ENCODE measurements at regions not wholly inside any gene's neighbourhood (a gene's known extent, or its start where the extent isn't known, plus 50 kb on each side); places are given as distances from the start of the nearest gene placed in this dataset.

DNA sequence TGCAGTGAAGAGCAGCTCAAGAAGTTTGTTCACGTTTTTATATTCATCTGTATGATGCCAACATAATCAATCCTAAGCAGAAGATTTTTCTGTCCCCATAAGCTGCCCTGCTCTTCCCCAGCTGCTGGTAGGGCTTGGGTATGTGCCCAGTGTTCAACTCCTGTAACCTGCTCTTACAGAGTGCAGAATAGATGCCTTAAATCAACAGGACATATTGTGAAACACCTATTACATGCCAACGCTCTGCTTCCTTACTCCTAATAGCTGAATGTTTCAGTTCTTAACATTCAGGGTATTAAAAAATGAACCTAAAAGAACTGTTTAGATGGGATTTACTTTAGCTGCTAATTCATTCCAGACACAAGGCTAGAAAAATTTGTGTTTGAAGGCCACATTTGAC is 190.9 kb downstream of the HS3ST3A1 start:
- in situ Hi-C loops (cut with HindIII; ENCODE audit: low pct_unique_long_range_greater_than_20kb, low sequenced_read_pairs): no loop called here
- DNase-seq (ENCODE audit: low read depth, low spot score): no peak

DNA sequence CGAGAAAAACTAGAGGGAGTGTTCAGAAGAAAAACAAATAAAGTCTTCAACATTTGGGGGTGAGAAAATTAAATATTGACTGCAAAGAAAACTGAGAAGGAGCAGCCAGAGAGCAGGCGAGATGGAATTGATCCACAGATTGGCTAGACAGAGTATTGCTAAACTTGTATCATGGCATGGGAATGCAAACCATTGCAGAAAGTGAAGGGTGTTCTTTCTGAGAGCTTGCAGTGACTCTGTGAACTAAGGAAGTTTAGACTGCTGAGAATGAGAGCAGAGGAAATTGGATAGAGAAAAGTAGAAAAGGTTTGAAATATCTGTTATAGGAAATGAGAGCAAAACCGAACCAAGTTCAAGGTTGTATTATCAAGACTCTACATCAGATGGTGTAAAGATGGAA is 191.5 kb downstream of the HS3ST3A1 start:
- DNase-seq (ENCODE audit: low read depth, low spot score): no peak
- in situ Hi-C loops (cut with HindIII; ENCODE audit: low pct_unique_long_range_greater_than_20kb, low sequenced_read_pairs): no loop called here

DNA sequence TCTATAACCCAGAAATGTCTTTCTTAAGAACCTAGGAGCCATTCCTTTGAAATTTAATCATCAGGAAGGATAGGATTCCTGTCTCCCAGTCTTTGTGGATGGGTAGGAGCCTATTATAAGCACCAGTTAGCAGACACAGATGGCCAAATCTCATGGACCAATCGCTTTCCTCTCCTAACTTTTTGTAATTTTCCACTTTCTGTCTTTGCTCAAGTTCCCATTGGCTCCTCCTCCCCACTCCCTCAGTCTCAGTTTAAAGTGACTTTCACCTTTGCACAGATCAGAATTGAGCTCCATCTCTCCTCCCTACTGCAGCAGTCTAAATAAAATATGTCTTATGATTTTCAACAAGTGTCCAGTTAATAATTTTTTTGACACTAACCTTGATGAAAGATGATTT is 192.3 kb downstream of the HS3ST3A1 start:
- in situ Hi-C loops (cut with HindIII; ENCODE audit: low pct_unique_long_range_greater_than_20kb, low sequenced_read_pairs): no loop called here
- DNase-seq (ENCODE audit: low read depth, low spot score): no peak

DNA sequence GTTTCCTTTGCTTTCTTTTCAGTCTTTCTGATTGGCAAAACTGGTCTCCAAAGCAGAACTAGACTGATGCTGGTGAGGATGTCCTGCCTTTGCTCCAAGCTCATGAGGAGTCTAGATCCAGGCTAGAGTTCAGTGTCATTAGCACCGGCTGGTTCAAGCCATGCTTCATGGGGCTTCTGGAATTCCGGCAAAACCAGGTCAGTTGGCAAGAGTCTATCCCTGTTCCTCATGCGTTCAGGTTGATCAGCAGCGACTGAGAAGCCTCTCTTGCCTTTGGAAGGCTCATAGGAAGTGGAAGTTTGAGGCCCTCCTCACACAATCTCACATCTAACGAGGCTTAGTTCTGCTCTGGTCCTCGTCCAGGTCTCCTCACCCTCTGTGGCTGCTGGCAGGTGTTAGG is 194.3 kb downstream of the HS3ST3A1 start:
- DNase-seq (ENCODE audit: low read depth, low spot score): no peak
- in situ Hi-C loops (cut with HindIII; ENCODE audit: low pct_unique_long_range_greater_than_20kb, low sequenced_read_pairs): no loop called here

DNA sequence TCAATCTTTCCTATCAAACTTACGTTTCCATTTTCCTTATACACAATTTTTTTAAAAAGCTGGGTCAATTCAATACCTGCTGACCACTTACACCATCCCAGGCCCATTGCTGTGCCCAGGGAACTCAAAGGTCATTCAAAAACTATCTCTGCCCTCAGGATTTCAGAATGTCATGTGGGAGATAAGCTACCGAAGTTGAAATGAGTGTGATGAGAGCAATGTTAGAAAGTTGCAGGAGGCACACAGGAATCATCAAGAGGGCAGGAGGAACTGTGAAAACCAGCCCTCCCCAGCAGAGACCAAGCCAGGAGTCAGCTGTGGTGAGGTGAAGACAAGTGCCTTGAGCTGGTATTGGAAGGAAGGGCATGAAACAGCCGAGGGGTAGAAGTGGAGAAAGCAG is 195.9 kb downstream of the HS3ST3A1 start:
- in situ Hi-C loops (cut with HindIII; ENCODE audit: low pct_unique_long_range_greater_than_20kb, low sequenced_read_pairs): no loop called here
- no peak for DNase-seq (ENCODE audit: low read depth, low spot score)

DNA sequence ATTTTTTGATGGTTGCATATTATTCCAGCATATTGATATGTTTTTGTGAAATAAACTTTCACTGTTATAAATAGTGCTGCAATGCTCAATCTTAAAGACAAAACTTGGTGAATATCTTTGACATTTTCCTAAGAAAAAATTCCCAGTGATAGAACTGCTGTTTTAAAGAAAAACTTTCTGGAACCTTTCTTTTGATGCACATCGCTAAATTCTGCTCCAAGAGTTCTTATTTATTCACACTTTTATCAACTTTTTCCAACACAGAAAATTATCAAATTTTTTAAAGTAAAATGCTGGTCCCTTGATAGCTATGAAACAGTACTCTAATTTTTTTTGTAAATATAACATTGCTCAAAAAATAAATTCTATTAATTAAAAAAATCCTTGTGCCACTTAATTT is 196.6 kb downstream of the HS3ST3A1 start:
- in situ Hi-C loops (cut with HindIII; ENCODE audit: low pct_unique_long_range_greater_than_20kb, low sequenced_read_pairs): no loop called here
- DNase-seq (ENCODE audit: low read depth, low spot score): no peak

DNA sequence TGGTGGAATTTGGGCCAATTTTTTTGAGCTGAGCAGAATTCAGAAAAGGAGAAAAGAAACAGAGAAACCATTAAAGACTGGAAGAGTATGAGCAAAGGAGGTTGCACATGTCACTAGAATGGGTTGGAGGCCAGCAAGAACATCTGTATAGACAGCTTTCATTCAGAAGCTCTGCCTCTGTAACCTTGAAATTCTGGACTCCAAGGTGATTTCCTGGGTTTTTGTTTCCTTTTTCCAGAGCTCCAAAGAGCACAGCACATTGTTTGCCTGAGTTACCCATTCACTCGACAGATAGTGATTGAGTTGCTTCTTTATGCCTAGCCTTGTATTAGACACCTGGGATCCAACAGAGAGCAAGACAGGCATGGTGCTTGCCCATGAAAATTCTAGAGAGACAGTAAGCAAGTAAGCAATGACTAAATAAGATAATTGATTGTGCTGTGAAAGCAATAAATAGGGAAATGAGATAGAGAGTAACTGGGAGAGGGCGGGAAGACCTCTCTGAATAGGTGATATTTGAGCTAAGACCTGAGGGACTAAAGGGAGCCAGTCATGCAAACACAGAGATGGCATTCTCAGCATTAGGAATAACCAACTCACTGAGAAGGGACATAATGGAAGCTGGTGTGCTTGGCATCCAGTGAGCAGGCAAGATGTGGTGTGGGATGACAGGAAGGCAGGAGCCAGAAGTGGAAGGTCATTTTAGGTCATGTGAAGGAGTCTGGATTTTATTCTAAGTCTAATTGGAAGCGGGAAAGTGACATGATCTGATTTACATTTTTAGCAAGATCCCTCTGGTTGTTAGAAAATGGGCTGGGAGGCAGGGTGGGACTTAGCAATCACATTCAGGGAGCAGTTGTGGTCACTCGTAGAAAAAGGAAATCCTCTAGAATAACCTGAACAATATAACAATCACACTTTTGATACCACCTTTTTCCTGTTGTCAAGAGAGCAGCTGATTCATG is 197.5 kb downstream of the HS3ST3A1 start:
- in situ Hi-C loops (cut with HindIII; ENCODE audit: low pct_unique_long_range_greater_than_20kb, low sequenced_read_pairs): no loop called here
- no peak for DNase-seq (ENCODE audit: low read depth, low spot score)

DNA sequence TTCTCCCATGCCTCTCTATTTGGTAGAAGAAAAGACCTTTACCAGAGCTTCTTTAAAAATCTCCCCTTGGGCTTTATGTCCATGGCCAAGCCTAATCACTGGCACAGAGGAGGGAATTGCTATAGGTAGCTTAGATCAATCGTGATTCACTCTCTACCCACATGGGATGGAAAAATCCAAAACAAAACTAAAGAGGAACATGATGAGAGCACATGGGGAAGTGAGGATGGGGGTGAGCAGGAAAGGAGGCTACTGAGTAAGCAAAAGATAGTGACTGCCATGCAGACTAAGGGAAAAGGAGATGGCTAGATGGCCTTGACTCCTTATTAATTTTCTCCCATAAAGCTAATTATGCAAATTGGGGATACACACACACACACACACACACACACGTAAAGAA is 201.2 kb downstream of the HS3ST3A1 start:
- no peak for DNase-seq (ENCODE audit: low read depth, low spot score)
- in situ Hi-C loops (cut with HindIII; ENCODE audit: low pct_unique_long_range_greater_than_20kb, low sequenced_read_pairs): no loop called here

DNA sequence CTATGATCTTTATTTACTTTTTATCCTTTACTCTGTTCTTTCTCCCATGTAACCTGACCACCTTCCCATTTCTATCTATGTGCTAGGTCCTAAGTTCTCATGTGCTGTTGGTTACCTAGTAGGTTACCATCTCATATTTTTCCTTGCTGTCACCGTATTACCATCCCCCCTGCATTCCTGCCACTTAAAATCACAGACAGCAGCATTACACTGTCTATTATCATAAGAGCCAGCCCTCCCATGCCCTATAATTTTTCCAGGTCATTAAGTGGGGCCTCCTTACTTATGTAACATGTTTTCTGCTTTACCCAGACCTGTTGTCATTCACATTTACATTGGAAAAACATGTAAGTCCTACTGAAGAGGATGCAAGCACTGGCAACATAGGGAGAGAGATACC is 202.9 kb downstream of the HS3ST3A1 start:
- in situ Hi-C loops (cut with HindIII; ENCODE audit: low pct_unique_long_range_greater_than_20kb, low sequenced_read_pairs): no loop called here
- DNase-seq (ENCODE audit: low read depth, low spot score): no peak

DNA sequence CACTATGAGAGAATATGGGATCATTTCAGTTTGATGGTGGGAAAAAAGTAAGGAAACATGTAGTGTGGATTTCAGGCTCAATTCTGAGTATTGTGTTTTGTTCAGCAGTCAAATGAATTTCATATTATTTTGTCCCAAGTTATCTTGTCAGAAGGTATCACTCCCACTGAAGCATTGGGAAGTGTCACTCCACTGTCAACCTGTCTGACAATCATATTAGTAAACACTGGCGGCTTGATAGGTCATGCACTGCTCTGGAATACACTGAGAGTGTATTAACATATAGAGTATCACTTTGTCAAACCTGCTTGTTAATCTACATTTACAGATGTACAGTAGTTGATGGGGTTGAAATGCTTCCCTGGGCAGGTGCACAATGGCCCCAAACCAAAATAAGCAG is 203.6 kb downstream of the HS3ST3A1 start:
- no peak for DNase-seq (ENCODE audit: low read depth, low spot score)

DNA sequence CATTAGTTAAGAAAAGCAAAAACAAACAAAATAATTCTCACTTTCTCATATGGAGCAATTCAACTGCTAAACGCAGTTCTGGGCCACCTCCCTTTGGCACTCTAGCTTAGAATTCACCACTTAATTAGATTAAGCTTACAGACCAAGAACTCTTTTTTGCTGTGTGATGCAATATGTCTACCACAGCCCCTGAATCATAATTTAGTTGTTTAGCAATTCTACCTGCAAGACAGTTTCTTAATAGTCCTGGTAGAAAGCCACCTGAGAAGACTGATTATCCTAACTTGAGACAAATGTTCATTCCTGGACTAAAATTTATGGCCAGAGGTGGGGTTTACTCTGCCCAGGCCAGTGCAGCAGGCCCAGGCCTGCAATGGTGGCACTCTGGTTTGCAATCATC is 205.9 kb downstream of the HS3ST3A1 start:
- in situ Hi-C loops (cut with HindIII; ENCODE audit: low pct_unique_long_range_greater_than_20kb, low sequenced_read_pairs): no loop called here
- no peak for DNase-seq (ENCODE audit: low read depth, low spot score)

More for the DNA sequence above, 203.6 kb downstream of the HS3ST3A1 start:
- in situ Hi-C loops (cut with HindIII; ENCODE audit: low pct_unique_long_range_greater_than_20kb, low sequenced_read_pairs): no loop called here

DNA sequence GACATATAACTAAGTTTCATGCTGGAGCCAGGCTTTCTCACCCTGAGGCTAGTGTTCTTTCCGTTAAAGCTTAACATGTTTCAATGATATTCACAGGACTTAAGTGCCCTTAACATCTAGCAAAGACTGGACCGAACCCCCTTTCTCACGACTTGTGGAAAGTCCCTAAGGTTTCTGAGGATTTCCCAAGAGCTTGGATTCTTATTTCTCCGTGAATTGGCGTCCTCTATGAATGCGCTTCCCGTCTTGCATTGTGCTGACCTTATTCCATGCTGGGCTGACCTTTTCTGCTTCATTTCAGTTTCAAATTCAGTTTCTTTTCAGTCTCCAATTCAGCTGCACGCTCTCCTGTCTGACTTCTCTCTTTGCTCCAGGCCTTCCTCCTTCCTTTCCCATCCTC is 206.4 kb downstream of the HS3ST3A1 start:
- DNase-seq (ENCODE audit: low read depth, low spot score): no peak
- in situ Hi-C loops (cut with HindIII; ENCODE audit: low pct_unique_long_range_greater_than_20kb, low sequenced_read_pairs): no loop called here

DNA sequence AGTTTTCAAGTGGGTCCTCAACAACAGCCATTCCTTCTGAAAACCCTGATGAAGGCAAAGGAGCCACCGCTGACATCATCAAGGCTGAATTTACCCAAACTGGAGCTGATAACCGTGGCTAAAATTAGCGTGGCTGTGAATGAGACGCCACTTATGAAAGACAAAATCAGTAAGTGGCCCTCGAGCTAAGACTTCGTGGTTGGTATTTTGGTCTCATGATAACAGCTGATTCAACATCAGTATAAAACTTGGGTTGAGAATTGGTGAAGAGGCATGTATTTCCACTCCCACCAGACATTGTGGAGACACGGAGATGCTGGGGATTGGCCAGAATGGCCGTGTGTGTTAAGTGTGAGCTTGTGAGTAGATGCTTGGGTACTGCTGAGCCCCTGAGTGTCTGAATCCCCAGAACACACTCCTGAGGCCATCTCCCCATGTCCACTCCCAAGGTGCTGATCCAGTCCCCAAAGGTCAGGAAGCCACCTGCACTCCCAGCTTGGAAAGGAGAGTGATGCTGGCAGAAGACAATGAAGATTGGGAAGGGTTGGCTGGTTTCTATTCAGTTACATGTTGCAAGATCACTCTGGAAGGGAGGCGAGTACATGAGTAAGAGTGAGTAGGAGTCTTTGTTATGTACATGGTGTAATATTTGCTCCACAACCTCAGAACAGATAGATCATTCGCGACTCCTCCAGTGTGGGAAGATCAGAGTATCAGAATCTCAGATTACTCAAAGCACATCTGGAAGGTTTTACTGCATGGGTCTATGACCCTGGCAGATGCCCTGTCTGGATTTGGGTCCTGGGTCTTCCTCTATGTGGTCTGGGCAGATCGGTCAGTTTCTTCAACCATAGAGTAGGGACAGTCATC is 207.7 kb downstream of the HS3ST3A1 start:
- no peak for DNase-seq (ENCODE audit: low read depth, low spot score)
- in situ Hi-C loops (cut with HindIII; ENCODE audit: low pct_unique_long_range_greater_than_20kb, low sequenced_read_pairs): no loop called here

DNA sequence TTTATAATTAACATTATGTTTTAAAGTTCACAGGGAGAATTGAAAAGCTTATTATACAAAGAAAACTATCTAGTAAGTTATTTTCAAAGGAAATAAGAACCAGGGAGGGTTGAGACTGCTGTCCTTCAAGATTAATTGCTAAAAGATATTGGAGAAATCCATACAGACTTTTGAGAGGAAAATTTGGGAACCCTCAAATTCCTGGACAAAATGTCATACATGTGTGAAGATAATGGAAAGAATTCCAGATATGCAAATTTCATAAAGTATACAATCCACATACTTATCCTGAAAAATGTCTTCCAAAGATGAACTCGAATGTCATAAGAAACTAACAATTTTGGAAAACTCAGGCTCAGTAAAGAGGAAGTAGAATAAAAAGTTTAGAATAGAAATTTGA is 213.8 kb downstream of the HS3ST3A1 start:
- in situ Hi-C loops (cut with HindIII; ENCODE audit: low pct_unique_long_range_greater_than_20kb, low sequenced_read_pairs): no loop called here
- no peak for DNase-seq (ENCODE audit: low read depth, low spot score)

DNA sequence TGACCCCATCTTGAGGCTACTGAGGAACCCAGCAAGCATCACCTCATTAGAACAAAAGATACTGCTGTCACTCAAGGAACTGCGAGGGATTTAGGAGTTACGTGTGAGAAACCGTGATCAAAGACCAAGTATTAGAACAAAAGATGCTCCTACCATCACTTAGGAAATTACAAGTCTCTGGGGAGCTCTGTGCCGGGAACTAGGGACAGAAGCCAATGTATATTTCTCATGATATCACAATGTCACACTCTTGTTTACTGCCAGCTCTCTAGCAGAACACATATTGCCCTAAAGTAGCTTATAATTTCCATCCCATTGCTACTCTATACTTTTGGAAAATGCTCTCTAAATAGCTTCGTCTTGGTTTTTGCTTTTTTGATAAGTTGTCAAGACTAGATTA is 214.5 kb downstream of the HS3ST3A1 start:
- no peak for DNase-seq (ENCODE audit: low read depth, low spot score)
- in situ Hi-C loops (cut with HindIII; ENCODE audit: low pct_unique_long_range_greater_than_20kb, low sequenced_read_pairs): no loop called here

DNA sequence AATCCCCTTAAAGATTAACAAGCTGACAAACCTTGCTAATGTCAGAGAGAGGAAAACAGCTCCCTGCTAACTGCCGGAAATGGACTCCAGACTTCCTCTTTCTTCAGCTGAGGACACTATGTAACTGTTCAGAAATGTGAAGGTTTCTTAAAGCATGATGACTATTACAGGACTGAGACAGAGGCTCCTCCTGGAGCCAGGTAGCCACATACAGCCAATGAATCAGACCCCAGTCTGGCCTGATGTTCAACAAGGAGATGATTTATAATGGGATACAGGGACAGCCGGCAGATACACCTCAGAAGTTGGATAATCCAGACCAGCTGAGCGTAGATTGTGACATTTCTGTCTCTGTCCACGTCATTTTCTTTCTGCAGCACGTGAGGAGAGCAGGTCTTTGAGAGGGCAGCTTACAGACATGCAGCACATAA is 216.2 kb downstream of the HS3ST3A1 start:
- in situ Hi-C loops (cut with HindIII; ENCODE audit: low pct_unique_long_range_greater_than_20kb, low sequenced_read_pairs): no loop called here
- DNase-seq (ENCODE audit: low read depth, low spot score): no peak

DNA sequence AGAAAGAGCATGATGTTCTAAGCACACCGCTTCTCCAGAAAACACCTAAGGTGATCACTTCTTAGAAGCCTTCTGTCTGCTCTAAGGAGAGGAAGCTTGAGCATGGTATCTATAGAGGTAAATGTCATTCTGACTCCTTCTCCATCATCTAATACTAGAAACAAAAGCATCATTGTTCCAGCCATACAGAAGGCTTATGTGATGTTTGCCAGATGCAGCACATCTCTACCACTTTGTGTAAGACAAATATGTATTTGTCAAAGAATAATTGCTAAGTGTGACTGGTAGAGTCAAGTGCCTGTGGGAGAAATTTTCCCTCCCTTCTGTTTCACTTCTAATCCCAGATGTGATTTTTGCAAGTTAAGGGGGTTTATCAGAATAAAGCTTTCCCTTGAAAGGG is 217.1 kb downstream of the HS3ST3A1 start:
- in situ Hi-C loops (cut with HindIII; ENCODE audit: low pct_unique_long_range_greater_than_20kb, low sequenced_read_pairs): no loop called here
- DNase-seq (ENCODE audit: low read depth, low spot score): peak; percentile 78

DNA sequence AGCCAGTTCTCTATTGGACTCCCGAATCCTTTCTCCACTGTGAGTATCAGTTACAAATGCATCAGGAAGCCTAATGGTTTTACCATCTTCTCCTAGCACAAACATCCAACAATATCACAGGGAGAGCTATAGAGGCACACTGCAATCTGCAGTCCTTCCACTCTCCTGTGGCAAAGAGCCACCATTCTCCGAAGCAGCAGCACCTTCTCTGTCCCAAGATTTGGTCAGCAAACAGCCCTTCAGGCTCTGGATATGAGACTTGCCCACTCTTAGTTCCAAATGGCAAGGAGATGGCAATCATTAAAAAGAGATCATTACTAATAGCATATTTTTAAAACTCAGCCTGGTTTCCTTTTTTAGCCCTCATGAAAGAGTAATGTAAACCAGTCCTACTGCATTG is 223.4 kb downstream of the HS3ST3A1 start:
- no peak for DNase-seq (ENCODE audit: low read depth, low spot score)
- in situ Hi-C loops (cut with HindIII; ENCODE audit: low pct_unique_long_range_greater_than_20kb, low sequenced_read_pairs): no loop called here

Measured in SK-MEL-5 (cell line).